NT2/D1 (cell line): ENCODE measurements at regions not wholly inside any gene's neighbourhood (a gene's known extent, or its start where the extent isn't known, plus 50 kb on each side); places are given as distances from the start of the nearest gene placed in this dataset.

ENCODE experiments used
- SUZ12 ChIP-seq: IDR thresholded peaks from 2 replicates; pipeline ENCODE4 v1.6.1; 2011; ENCODE audit not compliant: insufficient read length, insufficient read depth; ENCODE audit errors: extremely low read depth
- ZNF274 ChIP-seq: IDR thresholded peaks from 2 replicates; pipeline ENCODE4 v1.6.1; 2011; ENCODE audit warnings: mild to moderate bottlenecking, low read depth, low read length

DNA sequence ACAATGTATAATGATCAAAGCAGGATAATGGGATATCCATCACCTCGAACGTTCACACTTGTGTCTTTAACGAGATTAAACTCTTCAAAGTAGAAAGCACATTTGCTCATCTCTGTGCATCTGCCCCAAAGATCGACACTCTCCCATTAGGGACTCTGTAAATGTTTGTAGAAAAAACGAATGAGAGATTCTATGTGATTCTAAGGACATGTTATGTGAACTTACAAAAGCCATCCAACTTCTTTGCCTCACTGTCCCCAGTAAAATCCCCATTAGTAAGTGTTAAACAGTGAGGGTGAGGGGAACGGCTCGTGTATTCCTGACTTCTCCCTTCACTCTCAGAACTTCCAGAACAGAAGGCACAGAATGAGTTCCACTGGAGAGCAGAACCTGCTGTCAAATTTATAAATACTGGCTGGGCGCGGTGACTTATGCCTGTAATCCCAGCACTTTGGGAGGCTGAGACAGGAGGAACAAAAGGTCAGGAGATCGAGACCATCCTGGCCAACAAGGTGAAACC is 134.1 kb downstream of the WSCD1 start:
- TF ChIP-seq ZNF274 (no peak), SUZ12 (no peak)
